ENCODE measurements at regions not wholly inside any gene's neighbourhood (a gene's known extent, or its start where the extent isn't known, plus 50 kb on each side); places are given as distances from the start of the nearest gene placed in this dataset.

DNA sequence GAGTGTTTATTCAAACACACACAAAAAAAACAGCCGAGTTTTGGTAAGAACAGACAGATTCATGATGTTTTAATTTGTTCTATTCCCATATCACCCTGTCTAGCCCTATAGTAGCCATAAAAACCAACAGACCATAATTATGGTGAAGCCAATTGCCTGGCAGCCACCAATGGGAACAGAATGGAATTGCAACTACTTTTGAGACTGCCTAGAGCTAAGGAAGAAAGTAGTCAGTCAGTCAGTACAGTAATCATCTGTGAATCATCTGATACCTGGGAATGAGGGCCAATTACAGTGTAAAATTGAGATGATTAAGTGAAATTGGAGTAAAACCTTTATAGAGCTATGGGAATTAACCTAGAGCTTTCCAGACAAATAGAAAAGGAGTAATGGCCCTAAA lies 952.7 kb upstream of the KCND2 start:
- TF ChIP-seq POLR2A (IDR thresholded peaks at IDR 0.05) (no peak), EP300 (IDR thresholded peaks at IDR 0.05) (no peak)
- TF ChIP-seq, protein P1, sequence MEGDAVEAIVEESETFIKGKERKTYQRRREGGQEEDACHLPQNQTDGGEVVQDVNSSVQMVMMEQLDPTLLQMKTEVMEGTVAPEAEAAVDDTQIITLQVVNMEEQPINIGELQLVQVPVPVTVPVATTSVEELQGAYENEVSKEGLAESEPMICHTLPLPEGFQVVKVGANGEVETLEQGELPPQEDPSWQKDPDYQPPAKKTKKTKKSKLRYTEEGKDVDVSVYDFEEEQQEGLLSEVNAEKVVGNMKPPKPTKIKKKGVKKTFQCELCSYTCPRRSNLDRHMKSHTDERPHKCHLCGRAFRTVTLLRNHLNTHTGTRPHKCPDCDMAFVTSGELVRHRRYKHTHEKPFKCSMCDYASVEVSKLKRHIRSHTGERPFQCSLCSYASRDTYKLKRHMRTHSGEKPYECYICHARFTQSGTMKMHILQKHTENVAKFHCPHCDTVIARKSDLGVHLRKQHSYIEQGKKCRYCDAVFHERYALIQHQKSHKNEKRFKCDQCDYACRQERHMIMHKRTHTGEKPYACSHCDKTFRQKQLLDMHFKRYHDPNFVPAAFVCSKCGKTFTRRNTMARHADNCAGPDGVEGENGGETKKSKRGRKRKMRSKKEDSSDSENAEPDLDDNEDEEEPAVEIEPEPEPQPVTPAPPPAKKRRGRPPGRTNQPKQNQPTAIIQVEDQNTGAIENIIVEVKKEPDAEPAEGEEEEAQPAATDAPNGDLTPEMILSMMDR (IDR thresholded peaks at IDR 0.05): no peak
- no peak overlapping the region for H3K4me3 ChIP-seq
- DNase-seq (ENCODE audit: low spot score in 2 of 2): no peak
- 50 to 61% methylated on average over 1 of the region's 1 CpG for WGBS, 2 donors
- H3K27ac ChIP-seq: no peak overlapping the region
- no peaks in the 10 kb centered on the region for H3K9me3 ChIP-seq
- H3K4me1 ChIP-seq: no peaks in the 10 kb centered on the region
- no peaks in the 10 kb centered on the region for H3K36me3 ChIP-seq
- H3K27me3 ChIP-seq: no peaks in the 10 kb centered on the region

DNA sequence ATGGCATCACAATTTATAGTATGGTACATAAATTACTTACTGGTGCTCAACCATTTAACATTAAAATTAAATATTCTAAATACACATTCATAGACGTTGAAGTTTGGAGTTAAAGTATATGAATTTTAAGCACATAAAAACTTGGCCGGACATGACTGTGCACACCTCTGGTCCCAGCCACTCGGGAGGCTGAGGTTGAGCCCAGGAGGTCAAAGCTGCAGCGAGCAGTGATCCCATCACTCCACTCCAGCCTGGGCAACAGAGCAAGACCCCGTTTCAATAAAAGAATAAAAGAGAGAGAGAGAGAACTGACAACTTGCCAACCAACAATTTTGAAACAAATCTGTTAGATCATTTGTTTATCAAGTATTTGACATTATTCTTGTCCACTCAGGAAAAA lies 943.3 kb upstream of the KCND2 start:
- H3K27me3 ChIP-seq: no peaks in the 10 kb centered on the region

DNA sequence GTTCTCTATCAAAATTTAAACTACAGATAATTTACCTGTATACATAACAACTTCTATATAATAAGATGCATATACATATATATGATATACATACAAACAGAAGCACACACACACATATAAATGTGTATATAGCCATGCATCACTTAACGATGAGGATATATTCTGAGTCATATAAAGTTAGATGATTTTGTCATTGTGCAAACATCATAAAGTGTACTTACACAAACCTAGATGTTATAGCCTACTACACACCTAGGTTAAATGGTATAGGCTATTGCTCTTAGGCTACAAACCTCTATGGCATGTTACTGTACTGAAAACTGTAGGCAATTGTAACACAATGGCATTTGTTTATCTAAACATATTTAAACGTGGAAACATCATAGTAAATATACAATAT lies 937.6 kb upstream of the KCND2 start:
- no peaks in the 10 kb centered on the region for H3K4me1 ChIP-seq
- WGBS, 2 donors: 65 to 73% methylated on average over 2 of the region's 2 CpGs
- no peaks in the 10 kb centered on the region for H3K27me3 ChIP-seq
- no peak overlapping the region for H3K27ac ChIP-seq
- no peaks in the 10 kb centered on the region for H3K9me3 ChIP-seq
- H3K36me3 ChIP-seq: no peaks in the 10 kb centered on the region
- no peak overlapping the region for H3K4me3 ChIP-seq
- no peak for DNase-seq (ENCODE audit: low spot score in 2 of 2)
- TF ChIP-seq, protein P1 (IDR thresholded peaks at IDR 0.05): no peak
- TF ChIP-seq POLR2A (IDR thresholded peaks at IDR 0.05) (no peak), EP300 (IDR thresholded peaks at IDR 0.05) (no peak)

More for the DNA sequence above, 943.3 kb upstream of the KCND2 start:
- no peaks in the 10 kb centered on the region for H3K4me1 ChIP-seq
- no peak overlapping the region for H3K27ac ChIP-seq
- WGBS, 2 donors: 76 to 82% methylated on average over 5 of the region's 5 CpGs
- no peak overlapping the region for H3K4me3 ChIP-seq
- no peaks in the 10 kb centered on the region for H3K9me3 ChIP-seq
- no peak for TF ChIP-seq EP300 (IDR thresholded peaks at IDR 0.05)
- TF ChIP-seq, protein P1 (IDR thresholded peaks at IDR 0.05): no peak
- no peak for TF ChIP-seq POLR2A (IDR thresholded peaks at IDR 0.05)
- no peak for DNase-seq (ENCODE audit: low spot score in 2 of 2)
- no peaks in the 10 kb centered on the region for H3K36me3 ChIP-seq

DNA sequence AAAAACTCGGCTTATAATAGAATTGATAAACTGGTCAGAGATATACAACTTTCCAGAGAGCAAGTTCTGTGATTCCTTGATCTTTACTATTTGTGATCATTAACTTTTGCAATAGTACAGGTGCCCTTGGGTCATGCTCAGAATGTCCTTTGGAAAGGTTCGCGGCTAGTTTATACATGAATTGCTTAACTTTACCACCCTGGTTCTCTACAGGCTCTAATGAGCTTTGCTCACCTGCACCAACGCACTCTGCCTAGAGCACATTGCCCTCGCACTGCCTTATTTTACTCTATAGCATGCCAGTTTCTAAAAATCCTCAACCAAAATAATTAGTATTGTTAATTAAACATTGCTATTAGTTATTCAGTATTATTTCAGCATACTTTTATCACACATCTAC lies 931.2 kb upstream of the KCND2 start:
- no peaks in the 10 kb centered on the region for H3K36me3 ChIP-seq
- no peak overlapping the region for H3K27ac ChIP-seq
- 96% methylated on average over 5 of the region's 5 CpGs for WGBS, 2 donors
- H3K9me3 ChIP-seq: peaks cover 0 to 4% (median 0%) of the 10 kb centered on the region in 4 donors
- no peak for TF ChIP-seq POLR2A (IDR thresholded peaks at IDR 0.05)
- no peak for TF ChIP-seq EP300 (IDR thresholded peaks at IDR 0.05)
- TF ChIP-seq, protein P1 (IDR thresholded peaks at IDR 0.05): no peak
- no peaks in the 10 kb centered on the region for H3K4me1 ChIP-seq
- no peak for DNase-seq (ENCODE audit: low spot score in 2 of 2)
- H3K27me3 ChIP-seq: no peaks in the 10 kb centered on the region
- no peak overlapping the region for H3K4me3 ChIP-seq

DNA sequence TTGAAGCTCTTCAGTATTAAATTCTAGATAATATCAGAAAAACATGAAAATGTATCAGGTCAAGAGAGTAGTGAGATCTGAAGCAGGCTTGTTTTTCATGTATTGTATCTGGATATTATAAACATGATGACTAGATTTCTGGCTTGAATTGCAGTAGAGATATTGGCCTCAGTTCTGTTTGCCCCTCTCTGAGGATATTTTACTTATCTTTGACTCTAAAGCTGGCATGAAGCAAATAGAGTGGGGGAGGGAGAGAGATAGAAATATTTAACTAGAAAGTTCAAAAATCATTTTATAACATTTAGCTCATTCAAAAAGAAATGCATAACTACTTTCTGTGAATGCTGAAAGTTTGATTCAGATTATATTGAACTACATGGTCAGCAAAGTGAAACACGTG lies 929.7 kb upstream of the KCND2 start:
- no peak for TF ChIP-seq POLR2A (IDR thresholded peaks at IDR 0.05)
- TF ChIP-seq, protein P1 (IDR thresholded peaks at IDR 0.05): no peak
- no peak for TF ChIP-seq EP300 (IDR thresholded peaks at IDR 0.05)
- no peak for DNase-seq (ENCODE audit: low spot score in 2 of 2)

More for the DNA sequence above, 929.7 kb upstream of the KCND2 start:
- Histone ChIP-seq H3K27ac (no peak overlapping the region), H3K27me3 (no peaks in the 10 kb centered on the region), H3K36me3 (no peaks in the 10 kb centered on the region), H3K4me1 (no peaks in the 10 kb centered on the region), H3K4me3 (no peak overlapping the region), H3K9me3 (peaks cover 0 to 4% (median 0%) of the 10 kb centered on the region in 4 donors)
- 21 to 31% methylated on average over 1 of the region's 1 CpG for WGBS, 2 donors

Measured in tibial nerve (tissue), 4 donors.